ENCODE measurements at regions not wholly inside any gene's neighbourhood (a gene's known extent, or its start where the extent isn't known, plus 50 kb on each side); places are given as distances from the start of the nearest gene placed in this dataset.
"Not testable (repeated sequence)": the region's sequence is repeated elsewhere in the genome, so short reads cannot be mapped to it uniquely, and the experiment has no call there.

DNA sequence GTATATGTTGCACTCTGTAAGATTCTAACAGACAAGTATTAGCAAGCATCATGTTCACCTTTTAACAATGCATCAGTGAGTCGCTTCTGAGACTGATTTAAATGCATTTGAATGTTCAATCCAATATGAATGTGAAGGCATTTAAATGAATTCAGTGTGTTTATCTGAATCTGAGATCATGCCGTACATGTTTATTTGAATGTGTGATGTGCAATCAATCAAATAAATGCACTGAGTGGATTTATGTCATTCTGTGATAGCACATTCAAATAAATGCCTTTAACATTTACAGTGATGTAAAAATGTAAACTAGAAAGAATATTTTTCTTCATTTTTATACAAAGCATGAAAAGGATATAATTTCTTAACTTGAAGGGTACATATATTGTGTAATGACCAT is 1063.5 kb upstream of the NUDT12 start:
- DNase-seq: no peak

GRCh38 chr5:104612005-104612404 is 1049.4 kb upstream of the NUDT12 start:
- DNase-seq: no peak

GRCh38 chr5:104611135-104611767 is 1048.7 kb upstream of the NUDT12 start:
- DNase-seq: no peak

DNA sequence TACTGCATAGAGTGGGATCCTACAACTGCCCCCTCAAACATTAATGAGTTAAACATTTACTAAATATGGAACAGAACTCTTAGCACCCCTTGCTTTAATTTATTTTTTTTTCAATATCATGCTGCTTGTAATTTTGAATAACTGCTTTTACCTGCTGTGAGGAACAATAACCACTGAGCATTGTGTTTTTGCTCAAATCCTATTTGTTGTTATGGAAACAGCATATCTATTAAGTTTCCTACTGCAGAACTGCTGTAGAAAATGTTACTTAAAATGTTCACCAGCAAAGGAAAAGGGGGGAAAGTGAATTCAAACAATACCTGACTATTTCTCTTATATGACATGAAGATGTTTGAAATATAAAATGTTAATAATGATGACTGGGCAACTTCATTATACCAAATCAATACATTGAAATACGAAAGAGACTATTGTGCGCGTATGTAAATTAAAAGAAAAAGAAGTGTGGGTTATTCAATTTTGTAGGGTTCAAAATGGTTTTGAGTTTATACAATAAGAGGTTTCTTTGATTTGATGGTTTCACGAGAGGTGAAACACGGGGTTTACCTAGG is 1043.8 kb upstream of the NUDT12 start:
- DNase-seq: no peak

- DNase-seq: no peak
Observed at GRCh38 chr5:104599726-104600125, 1037.1 kb upstream of the NUDT12 start.

GRCh38 chr5:104598285-104598684 is 1035.7 kb upstream of the NUDT12 start:
- DNase-seq: no peak

- DNase-seq: no peak
Observed at GRCh38 chr5:104594850-104595249, 1032.3 kb upstream of the NUDT12 start.

DNA sequence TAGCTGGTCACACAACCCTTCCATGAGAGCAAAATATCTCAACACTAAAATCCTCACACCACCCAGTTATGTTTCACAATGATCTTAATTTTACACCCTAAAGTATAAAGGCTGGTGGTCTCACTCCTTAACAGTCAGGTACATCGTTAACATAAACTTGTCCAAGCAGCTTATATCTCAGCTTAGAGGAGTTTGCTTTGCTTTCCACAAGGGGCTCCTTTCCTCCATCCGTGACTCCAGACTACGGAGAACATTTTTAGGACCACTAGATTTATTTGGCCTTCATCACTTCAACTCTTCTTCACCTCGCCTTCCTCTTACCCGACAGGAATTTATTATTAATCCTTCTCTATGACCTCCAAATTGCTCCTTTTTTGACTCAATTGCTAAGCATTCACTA is 1014.1 kb upstream of the NUDT12 start:
- DNase-seq: no peak

- no peak for DNase-seq
Observed at GRCh38 chr5:104573949-104574709, 1011.5 kb upstream of the NUDT12 start.

- no peak for DNase-seq
Observed at GRCh38 chr5:104569621-104570020, 1007.0 kb upstream of the NUDT12 start.

DNA sequence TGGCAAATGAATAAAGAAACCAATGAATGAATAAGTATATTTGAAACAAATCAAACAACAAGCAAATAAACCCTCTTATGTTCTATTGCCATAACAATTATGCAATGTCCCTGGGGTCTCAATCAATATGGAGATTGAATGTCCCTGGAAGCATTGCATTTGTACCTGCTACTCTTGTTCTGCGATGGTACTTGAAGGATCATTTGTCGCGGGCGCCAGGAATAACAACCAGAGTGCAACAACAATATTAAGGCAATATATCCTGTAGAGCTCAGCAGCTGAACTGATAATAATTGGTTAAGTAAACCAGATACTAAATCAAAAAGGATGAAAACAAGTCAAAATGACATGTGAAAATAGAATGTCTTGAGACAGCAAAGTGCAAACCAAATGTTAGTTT is 1001.9 kb upstream of the NUDT12 start:
- DNase-seq: no peak

- DNase-seq: no peak
Observed at GRCh38 chr5:104556957-104557356, 994.4 kb upstream of the NUDT12 start.

GRCh38 chr5:104551628-104552027 is 989.0 kb upstream of the NUDT12 start:
- DNase-seq: no peak

DNA sequence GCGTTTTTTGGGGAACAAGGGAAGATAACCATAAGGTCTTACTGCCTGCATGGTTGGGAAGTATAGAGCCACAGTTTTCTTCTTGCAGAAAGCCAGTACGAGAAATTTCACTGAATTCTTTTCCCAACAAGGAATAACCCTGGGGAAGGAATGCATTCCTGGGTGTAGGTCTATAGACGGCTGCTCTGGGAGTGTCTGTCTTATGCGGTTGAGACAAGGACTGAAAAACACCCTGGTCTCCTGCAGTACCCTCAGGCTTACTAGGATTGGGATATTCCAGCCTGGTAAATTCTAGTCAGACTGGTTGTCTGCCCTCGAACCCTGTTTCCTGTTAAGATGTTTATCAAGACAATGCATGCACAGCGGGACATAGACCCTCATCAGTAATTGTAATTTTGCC is 984.3 kb upstream of the NUDT12 start:
- not testable (repeated sequence) for DNase-seq

DNA sequence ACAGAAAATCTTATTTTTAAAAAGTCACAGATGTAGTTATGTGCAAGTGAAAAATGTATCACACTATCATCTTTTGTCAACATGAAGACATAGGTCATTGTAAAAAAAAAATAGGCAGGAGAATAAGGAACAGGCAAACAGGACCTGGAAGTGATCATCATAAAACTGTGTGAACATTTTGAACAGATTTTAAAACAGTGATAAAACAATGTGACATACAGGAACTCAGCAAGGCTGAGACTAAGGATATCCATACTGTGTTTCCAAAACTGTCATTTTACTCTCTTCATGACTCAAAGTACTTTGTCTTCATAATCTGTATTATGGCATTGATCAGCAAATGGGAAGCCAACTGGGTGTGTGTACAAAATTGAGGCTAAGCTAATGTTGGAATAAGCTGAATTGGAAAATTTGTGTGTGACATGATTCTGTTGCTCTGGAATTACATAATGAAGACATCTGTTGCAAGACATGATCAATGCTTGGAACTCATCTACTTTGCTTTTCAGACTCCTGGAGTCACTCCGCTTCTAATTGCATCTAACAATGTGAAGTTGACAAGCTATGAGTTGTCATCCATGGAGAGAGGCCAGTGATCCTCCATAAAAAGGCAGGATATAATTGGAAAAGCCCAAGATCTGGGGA is 978.7 kb upstream of the NUDT12 start:
- DNase-seq: no peak

- peak; percentile 51 for DNase-seq
Observed at GRCh38 chr5:104540448-104540847, 977.9 kb upstream of the NUDT12 start.

- DNase-seq: no peak
Observed at GRCh38 chr5:104539618-104540350, 977.2 kb upstream of the NUDT12 start.

DNA sequence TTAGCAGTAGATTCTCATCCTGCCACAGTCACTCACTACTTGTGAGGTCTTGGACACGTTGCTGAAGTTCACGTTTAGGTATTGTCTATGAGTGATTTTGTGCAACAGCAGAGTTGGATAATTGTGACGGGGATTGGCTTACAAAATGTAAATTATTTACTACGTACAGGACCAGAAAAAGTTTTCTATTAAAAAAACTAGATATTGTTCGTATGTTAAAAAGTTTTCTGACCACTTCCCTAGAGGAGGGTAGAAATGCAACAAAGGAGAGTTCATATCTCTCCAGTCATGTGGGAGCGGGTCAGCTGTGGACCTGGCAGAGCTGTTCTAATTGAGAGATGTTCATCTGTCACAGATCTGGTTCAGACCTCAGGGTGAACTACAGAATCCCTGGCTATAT is 976.1 kb upstream of the NUDT12 start:
- no peak for DNase-seq

GRCh38 chr5:104533498-104533897 is 970.9 kb upstream of the NUDT12 start:
- DNase-seq: no peak

- DNase-seq: no peak
Observed at GRCh38 chr5:104526866-104527265, 964.3 kb upstream of the NUDT12 start.

DNA sequence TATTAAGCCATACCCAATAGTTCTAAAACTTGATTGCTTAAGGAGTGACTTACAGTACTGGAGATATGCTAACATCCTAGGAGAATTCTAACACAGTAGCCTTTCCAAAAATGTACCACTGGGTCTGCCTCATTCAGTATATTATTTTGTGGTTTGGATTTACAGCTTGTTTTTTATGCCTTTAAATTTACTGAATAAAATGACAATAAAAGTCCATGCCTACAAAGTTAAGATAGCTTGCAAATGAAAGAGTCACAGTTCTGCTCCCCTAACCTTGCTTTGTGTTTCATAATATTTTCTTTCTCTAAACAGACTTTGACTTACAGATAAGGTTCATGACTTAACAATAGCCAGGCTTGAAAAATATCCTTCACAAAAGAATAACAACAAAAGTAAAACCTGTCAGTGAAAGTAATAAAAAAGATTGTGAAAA is 951.1 kb upstream of the NUDT12 start:
- DNase-seq: no peak

DNA sequence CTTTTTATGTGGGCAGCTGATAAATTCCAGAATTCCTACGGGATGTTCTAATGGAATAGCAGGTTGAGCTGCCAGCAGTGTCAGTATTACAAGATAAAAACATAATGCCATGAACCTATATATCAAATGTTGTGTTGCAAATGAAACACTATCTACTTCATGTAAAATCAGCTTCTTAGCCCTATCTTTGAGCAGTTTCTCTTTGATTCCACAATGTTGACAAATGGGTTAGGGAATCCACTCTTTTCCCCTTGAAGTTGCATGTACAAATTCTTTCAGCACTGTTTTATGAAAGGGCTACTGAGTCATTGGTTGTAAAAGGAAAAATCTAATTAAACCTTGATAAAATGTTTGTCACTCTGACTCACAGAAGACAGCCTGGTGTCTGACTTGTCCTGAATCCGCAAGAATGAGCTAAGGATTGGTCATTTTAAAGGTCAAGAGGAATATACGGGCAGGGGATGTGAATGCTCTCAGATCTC is 950.6 kb upstream of the NUDT12 start:
- DNase-seq: no peak

Data from RPMI8226 (cell line).